IPS-NIHi11 (cell line): ENCODE measurements at regions not wholly inside any gene's neighbourhood (a gene's known extent, or its start where the extent isn't known, plus 50 kb on each side); places are given as distances from the start of the nearest gene placed in this dataset.

Experiments used
- DNase-seq: peaks from one replicate; pipeline ENCODE4 v3.0.0; 2012; ENCODE audit warnings: mixed read lengths, low spot score

GRCh38 chr3:56894881-56895431 is 93.2 kb upstream of the ARHGEF3 start:
- no peak for DNase-seq

GRCh38 chr3:56890448-56891091 is 88.8 kb upstream of the ARHGEF3 start:
- DNase-seq = no peak

- DNase-seq = no peak
Measured at GRCh38 chr3:56889131-56889530, 87.4 kb upstream of the ARHGEF3 start.

- DNase-seq = no peak
Measured at GRCh38 chr3:56887402-56888025, 85.8 kb upstream of the ARHGEF3 start.

GRCh38 chr3:56886314-56886713 is 84.6 kb upstream of the ARHGEF3 start:
- DNase-seq = no peak

- DNase-seq = no peak
Measured at GRCh38 chr3:56885879-56886278, 84.1 kb upstream of the ARHGEF3 start.

- DNase-seq = no peak
Measured at GRCh38 chr3:56885453-56885852, 83.7 kb upstream of the ARHGEF3 start.

- no peak for DNase-seq
Measured at GRCh38 chr3:56884387-56884786, 82.6 kb upstream of the ARHGEF3 start.

GRCh38 chr3:56883828-56884227 is 82.1 kb upstream of the ARHGEF3 start:
- DNase-seq = no peak

GRCh38 chr3:56882896-56883295 is 81.1 kb upstream of the ARHGEF3 start:
- DNase-seq = no peak

- DNase-seq = no peak
Measured at GRCh38 chr3:56881841-56882240, 80.1 kb upstream of the ARHGEF3 start.

- no peak for DNase-seq
Measured at GRCh38 chr3:56880720-56881575, 79.2 kb upstream of the ARHGEF3 start.

GRCh38 chr3:56879436-56880215 is 77.9 kb upstream of the ARHGEF3 start:
- no peak for DNase-seq

GRCh38 chr3:56878074-56878473 is 76.3 kb upstream of the ARHGEF3 start:
- no peak for DNase-seq

GRCh38 chr3:56876916-56877315 is 75.2 kb upstream of the ARHGEF3 start:
- DNase-seq = no peak

GRCh38 chr3:56874269-56874668 is 72.5 kb upstream of the ARHGEF3 start:
- no peak for DNase-seq

- no peak for DNase-seq
Measured at GRCh38 chr3:56870436-56870835, 68.7 kb upstream of the ARHGEF3 start.

- no peak for DNase-seq
Measured at GRCh38 chr3:56869157-56869889, 67.6 kb upstream of the ARHGEF3 start.

- no peak for DNase-seq
Measured at GRCh38 chr3:56868706-56869105, 67.0 kb upstream of the ARHGEF3 start.

GRCh38 chr3:56867671-56868070 is 65.9 kb upstream of the ARHGEF3 start:
- DNase-seq = no peak

- DNase-seq = no peak
Measured at GRCh38 chr3:56864918-56865524, 63.3 kb upstream of the ARHGEF3 start.
